ENCODE measurements at regions not wholly inside any gene's neighbourhood (a gene's known extent, or its start where the extent isn't known, plus 50 kb on each side); places are given as distances from the start of the nearest gene placed in this dataset.
"Not testable (repeated sequence)": the region's sequence is repeated elsewhere in the genome, so short reads cannot be mapped to it uniquely, and the experiment has no call there.

DNA sequence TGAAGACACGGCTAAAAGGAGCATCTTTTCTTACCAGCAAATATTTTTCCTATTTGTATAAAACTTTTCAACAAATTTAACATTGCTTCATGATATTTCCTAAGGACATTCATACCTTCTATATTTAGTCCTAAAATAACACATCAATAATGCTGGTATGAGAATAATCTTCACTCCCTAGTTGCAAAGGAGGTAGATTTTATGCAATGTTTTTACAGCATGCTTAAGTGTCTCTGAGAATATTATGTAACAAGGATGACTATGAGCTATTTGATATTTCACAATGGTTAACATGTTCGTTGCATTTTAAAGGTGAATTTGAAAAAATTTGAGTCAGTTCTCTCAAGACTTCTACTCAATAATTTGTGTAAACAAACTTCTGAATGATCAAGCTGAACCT lies 506.7 kb downstream of the NUP35 start:
- no peak for DNase-seq

DNA sequence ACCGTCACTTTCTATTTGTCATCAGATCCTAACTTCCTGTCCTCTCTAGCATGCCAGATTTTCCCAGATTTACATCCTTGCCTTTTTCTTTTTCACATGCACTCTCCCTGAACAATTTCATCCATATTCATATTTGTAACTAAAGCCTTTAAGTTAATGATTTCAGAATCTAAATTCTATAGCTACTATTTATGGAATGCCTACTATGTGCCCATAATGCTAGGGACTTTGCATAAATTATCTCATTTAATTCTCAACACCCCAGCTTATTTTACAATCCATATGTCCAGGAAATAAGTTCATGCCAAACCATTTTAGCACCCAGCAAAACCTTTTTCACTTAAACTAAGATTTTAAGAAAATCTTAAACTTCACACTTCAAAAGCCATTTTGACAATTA lies 531.9 kb downstream of the NUP35 start:
- no peak for DNase-seq

DNA sequence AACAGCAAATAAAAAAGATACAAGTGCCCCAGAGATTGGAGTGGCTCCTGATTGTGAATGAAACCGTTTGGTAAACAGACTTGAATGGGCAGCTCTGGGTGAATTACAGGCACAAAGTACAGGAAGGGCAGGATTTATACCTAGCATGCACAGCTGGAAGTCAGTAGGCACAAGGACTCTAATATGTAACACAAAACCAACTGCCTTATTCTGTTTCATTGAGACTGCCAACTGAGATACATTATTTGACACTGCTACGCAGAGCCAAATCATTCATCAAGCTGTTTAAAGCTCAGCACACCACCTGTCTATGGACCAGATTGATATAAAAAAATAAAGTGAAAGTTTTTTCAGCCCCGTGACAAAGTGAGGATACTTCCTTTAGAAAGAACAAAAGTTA lies 541.2 kb downstream of the NUP35 start:
- DNase-seq: no peak

DNA sequence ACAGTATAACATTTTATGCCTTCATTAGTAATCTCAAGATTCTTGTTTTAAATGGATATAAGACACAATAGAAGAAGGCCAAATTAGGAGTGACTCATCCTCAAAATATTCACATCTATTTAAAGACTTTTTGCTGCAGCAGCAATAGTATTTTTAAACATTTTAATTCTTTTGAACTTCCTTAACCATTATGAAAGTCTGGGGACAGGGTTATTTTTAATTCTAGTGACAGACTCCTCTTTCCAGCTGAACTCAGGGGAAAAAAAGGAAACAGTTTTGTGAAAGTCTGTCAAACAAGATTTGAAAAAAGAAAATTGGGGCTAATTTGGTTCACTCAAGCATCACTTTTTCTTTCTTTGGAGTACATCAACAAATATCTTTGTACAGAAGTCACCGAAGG lies 541.8 kb downstream of the NUP35 start:
- no peak for DNase-seq

DNA sequence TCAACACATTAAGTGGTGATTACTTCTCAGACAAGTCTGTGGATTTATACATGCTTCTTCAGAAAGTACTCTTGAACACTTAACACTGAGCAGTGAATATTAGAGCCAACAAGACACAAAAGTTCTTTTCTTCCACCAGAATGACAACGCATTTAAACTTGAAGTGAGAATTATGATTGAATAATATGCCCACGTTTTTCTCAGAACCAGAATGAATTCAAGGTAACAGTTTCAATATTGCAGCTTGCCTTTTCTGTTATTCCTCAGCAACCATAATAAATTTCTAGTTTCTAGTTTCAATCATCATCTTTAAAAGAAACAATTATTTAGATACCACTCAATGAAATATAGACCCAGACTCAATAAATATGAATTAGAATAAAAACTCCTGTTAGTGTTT lies 547.0 kb downstream of the NUP35 start:
- DNase-seq: no peak

DNA sequence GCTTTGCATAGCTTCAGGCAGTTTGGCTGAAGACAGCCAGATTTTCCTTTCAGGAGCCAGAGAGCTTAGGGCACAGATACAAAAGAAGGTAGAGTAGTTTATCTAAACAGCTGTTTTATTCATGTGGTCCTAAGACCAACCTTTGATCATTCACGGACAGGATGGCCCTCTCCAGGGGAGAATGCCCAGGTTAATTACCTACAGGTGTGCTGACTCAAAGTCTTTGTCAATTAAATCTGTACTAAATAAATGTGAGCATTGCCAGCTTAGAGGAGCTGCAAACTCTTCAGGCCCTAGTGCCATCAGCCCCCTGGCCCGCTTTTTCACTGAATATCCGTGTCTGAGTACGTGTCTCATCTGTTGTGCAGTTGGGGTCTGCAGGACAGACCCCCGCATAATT lies 554.7 kb downstream of the NUP35 start:
- DNase-seq: no peak

DNA sequence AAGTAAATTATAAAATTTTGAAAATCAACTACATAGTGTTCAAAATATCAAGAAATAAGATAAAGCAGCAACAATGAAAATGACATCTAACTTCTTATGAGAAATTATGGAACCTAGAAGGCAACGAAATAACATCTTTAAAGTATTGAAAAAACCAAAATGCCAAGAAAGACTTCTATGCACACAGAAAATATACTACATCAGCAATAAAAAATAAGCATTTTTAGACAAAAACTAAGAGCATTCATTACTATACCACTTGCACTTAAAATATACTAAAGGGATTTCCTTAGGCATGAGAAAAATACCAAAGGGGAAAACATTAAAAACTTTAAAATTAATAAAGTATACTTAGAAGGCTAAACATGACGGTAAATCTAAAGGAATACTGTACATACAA lies 556.3 kb downstream of the NUP35 start:
- DNase-seq: no peak

DNA sequence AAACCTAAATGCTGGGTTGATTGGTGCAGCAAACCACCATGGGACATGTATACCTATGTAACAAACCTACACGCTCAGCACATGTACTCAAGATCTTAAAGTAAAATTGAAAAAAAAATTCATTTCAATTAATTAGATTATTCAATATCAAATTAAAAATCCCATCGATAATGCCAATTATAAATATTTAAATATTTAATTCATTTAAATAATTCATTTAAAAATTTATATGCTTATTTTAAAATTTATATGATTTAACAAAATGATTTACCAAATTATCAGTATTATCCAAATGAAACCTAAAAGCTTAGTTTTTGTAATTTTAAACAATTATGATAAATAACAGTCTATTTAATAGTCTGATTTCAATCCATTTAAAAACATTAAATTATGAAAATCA lies 560.4 kb downstream of the NUP35 start:
- no peak for DNase-seq

DNA sequence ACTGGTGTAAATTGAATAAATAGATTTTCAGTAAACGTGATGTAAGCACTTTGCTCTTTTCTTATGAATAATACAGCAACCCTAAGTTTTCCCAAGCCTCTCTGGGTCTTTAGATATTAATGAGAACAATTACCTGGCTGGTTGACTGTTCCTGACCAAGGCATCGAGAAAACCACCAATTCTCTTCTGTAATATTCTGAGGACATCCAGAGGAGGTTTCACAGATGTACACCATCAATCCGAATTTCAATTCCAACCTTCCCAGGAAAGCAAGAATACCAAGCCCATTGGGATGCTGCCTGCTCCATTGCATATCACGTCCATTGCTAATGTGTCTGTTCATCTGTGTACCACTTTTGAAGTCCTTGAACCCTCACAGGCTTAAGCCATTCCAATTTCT lies 571.8 kb downstream of the NUP35 start:
- DNase-seq: no peak

DNA sequence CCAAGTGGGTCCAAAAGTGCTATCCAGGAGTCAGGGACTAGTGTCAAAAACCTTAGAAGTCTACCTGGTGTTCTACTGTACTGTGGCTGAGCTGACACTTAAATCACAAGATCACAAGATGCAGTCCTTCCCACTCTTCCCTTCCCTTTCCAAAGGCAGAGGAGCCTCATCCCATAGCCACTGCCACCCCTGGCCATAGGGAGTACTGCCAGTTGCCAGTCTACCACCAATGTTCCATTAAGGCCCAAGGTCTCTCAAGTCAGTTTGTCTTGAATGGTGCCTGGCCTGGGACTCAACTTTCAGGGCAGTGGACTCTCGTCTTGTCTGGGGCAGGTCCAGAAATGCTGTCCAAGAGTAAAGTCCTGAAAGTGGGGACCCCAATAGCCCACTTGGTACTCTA lies 585.6 kb downstream of the NUP35 start:
- DNase-seq: no peak

DNA sequence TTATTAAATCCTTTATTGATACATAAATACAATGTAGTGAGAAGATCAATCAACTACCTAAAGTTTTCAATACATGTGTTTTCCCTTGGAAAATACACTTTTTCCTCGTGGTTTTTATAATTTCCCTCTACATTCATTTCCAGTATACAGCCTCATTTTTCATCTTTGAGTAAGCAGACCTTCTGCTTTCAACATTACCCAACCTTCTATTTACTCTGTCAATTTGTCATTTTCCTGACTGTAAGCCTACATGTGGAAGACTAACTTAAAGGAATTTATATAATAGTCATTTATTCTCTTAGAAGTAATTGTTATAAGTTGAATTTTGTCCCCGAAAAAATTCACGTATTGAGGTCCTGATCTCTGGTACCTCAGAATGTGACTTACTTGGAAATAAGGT lies 594.0 kb downstream of the NUP35 start:
- no peak for DNase-seq

DNA sequence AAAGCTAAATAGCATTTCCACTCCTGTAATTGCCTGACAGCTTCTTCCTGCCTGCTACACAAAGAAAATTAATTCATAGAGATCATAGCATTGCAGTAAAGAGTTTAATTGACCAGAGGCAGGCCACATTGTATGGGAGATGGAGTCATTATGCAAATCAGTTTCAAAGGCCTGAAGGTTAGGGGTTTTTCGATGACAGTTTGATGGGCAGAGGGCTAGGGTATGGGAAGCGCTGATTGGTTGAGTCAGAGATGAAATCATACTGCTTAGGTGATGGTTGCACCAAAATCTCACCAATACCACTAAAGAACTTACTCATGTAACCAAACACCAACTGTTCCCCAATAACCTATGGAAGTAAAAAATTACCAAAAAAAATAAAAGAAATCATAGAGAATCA lies 599.0 kb downstream of the NUP35 start:
- no peak for DNase-seq

DNA sequence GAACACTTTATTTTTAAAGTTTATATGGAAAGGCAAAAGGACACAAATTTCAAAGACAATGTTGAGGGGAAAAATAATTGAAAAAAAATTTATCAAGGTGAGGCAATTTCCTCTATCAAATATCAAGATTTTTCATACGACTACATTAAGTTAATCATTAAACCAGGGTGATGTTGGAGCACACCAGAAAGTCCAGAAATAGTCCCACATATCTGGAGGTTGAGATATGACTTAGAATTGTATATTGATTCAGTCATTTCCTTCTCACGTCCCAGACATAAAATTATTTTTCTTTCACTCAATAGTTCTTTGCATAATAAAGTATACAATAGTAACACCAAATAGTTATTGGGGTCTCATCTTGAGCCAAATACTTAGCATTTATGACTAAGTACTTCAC lies 605.1 kb downstream of the NUP35 start:
- DNase-seq: no peak

DNA sequence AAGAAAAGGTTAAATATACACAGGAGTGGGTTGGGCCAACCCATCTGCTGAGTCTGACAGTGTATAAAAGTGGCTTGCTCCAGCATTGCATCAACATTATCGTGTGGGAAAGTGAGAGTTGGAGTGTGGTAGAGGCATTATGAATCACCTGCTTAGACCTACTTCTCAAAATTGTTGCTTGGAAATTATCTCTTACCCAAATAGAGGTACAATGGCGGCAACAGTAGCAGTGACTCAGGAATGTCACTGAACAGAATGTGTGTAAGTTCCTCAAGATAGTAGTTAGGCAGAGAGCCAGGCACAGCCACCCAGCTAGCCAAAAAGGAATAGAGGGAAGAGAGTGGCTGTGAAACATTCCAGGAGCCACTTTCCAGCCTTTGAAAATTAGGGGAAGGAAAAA lies 616.0 kb downstream of the NUP35 start:
- DNase-seq: no peak

DNA sequence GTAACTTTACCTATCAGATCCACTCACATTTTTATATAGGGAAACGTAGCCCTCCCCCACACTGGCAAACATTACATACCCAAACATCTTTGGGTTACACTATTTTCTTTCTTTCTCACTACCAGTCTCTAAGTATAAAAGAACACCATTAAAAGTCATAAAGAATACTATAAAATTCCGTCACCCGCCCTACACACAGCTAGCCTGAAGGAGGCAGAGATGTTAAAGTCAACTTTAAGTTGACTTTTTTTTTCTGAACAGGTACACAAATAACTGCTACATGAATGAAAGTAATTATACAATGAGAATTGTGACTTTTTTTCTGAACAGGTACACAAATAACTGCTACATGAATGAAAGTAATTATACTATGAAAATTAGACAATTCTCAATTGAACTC lies 628.3 kb downstream of the NUP35 start:
- DNase-seq: no peak

DNA sequence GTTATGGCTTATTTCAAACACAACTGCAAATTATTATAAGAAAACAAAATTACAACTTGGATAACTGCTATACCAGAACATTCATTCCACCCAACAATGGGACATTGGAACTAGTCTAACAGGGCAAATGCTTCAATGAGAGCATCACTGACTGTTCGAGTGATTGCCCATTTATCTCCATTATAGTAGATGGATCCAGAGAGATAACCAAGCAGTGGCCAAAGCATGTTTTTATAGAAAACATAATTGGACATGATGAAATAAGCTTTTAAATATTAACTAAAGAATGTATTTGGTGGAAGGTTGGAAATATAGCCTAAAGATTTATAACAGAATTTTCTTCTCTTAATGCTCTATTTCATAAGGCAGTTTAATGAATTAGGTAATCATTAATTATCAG lies 634.8 kb downstream of the NUP35 start:
- no peak for DNase-seq

DNA sequence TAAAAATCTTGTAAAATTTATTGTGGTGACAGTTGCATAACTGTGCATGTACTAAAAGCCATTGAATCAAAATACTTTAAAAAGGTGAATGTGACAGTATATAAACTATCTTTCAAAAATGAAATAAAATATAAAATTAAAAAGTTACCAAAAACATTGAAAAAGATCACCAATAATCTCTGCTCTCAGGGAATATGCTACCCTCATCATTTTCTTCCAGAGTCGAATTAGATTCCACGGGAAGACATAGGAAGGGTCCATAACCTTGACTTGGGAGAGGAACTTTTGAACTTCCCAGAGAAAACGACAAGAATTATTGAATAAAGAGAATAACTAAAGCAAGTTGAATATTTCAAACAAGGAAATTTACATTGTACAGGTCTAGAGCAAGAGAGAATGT lies 649.5 kb downstream of the NUP35 start:
- DNase-seq: no peak

DNA sequence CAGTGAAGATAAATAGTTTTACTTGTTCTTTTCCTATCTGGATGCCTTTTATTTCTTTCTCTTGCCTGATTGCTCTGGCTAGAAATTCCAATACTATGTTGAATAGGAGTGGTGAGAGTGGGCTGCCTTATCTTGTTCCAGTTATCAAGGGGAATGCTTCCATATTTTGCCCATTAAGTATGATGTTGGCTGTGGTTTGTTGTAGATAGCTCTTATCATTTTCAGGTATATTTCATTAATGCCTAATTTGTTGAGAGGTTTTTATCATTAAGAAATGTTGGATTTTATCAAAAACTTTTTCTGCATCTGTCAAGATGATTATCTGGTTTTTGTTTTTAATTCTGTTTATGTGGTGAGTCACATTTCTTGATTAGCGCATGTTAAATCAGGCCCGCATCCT lies 655.8 kb downstream of the NUP35 start:
- DNase-seq: no peak

DNA sequence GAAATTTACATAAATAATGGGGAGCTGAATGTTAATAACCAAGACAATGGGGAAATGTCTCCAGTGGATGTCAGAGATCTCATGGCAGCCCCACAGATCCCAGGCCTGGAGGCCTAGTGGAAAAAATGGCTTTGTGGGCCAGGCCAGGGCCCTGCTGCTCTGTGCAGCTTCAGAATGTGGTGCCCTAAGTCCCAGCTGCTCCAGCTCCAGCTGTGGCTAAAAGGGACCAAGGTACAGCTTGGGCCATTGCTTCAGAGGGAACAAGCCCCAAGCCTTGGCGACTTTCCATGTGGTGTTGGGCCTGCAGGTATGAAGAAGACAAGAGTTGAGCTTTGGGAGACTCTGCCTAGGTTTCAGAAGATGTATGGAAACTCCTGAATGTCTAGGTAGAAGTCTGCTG lies 658.2 kb downstream of the NUP35 start:
- no peak for DNase-seq

DNA sequence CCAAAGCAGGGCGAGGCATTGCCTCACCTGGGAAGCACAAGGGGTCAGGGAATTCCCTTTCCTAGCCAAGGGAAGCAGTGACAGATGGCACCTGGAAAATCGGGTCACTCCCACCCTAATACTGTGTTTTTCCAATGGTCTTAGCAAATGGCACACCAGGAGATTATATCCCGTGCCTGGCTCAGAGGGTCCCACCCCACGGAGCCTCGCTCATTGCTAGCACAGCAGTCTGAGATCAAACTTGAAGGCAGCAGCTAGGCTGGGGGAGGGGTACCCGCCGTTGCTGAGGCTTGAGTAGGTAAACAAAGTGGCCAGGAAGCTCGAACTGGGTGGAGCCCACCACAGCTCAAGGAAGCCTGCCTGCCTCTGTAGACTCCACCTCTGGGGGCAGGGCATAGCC lies 664.6 kb downstream of the NUP35 start:
- not testable (repeated sequence) for DNase-seq

DNA sequence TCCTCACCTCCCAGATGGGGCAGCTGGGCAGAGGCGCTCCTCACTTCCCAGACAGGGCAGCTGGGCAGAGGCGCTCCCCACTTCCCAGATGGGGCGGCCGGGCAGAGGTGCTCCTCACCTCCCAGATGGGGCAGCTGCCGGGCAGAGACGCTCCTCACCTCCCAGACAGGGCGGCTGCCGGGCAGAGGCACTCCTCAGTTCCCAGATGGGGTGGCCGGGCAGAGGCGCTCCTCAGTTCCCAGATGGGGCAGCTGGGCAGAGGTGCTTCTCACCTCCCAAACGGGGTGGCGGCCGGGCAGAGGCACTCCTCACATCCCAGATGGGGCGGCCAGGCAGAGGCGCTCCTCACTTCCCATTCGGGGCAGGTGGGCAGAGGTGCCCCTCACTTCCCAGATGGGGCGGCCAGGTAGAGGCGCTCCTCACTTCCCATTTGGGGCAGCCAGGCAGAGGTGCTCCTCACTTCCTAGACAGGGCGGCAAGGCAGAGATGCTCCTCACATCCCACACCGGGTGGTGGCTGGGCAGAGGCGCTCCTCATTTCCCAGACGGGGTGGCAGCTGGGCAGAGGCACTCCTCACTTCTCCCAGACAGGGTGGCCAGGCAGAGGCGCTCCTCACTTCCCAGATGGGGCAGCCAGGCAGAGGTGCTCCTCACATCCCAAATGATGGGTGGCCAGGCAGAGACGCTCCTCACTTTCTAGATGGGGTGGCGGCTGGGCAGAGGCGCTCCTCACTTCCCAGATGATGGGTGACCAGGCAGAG lies 668.1 kb downstream of the NUP35 start:
- not testable (repeated sequence) for DNase-seq

DNA sequence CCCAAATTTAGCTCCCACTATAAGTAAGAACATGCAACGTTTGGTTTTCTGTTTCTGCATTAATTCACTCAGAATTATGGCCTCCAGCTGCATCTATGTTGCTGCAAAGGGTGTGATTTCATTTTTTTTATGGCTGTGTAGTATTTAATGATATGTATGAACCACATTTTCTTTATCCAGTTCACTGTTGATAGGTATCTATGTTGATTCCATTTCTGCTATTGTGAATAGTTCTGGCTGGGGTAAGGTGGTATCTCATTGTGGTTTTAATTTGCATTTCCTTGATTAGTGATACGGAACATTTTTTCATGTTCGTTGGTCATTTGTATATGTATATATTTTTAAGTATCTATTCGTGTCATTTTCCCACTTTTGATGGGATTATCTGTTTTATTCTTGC lies 674.3 kb downstream of the NUP35 start:
- no peak for DNase-seq

DNA sequence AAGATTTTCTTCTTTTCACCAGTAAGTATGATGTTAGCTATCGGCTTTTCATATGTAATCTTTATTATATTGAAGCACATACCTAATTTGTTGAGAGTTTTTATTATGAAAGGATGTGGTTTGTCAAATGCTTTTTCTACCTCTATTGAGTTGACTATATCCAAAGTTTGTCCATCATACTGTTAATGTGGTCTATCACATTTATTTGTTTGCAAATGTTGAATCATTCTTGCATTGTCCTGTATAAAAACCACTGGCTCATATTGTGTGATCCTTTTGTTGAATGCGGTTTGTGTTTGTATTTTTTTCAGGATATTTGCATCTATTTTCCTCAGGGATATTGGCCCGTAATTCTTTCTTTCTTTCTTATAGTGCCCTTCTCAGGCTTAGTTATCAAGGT lies 675.5 kb downstream of the NUP35 start:
- DNase-seq: no peak

DNA sequence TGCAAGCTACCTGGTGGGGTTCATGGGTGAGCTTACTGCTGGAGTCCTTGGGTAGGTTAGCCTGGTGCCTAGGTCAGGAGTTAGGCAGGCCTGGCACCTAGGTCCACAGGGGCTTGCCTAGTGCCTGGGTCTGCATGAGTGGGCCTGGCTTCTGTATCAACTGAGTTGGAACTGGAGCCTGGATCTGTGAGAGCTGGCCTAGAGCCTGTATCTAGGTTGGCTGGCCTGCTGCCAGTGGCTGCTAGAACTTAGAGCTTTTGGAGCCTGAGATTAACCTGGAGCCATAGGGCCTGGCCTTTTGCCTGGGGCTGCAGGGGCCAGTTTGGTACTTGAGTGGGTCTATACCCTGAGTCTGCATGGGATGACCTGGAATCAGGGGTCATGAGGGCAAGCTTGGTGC lies 679.4 kb downstream of the NUP35 start:
- no peak for DNase-seq

DNA sequence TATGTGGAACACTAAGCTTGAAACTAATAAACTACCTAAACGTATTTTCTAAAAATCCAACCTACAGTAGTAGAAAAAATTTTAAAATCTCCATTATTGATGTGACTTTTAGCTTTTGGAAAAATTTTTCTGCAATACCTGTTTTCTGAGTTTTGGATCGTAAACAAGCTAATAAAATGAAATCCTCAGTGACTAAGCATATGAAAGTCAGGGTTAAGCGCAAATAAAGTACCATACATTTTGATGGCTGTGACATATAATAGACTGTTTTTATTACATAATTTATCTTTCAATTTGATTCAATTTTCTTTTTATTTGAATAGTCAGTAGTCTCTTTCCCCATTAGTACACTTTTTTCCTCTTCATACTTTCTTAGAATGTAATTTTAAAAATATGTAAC lies 683.6 kb downstream of the NUP35 start:
- no peak for DNase-seq
